PC-9 (cell line): ENCODE measurements at regions not wholly inside any gene's neighbourhood (a gene's known extent, or its start where the extent isn't known, plus 50 kb on each side); places are given as distances from the start of the nearest gene placed in this dataset.

Source experiments
- BruUV-seq: library from RNA; stranded (reverse); fragments of 400-500 nt; replicated peaks from 2 replicates; lab custom pipeline; 2021; lab: Mats Ljungman, UMichigan
- CTCF ChIA-PET: fragments of 300-600 bp; sonication (Branson Sonifier 250); formaldehyde crosslinking; loops from one replicate; lab custom pipeline; 2022; ENCODE audit warnings: antibody characterized with exemption; lab: Charles Lee
- POLR2A ChIA-PET: fragments of 300-600 bp; sonication (Branson Sonifier 250); formaldehyde crosslinking; loops from one replicate; lab custom pipeline; 2022; ENCODE audit warnings: antibody characterized with exemption; ENCODE audit not compliant: unreplicated experiment; lab: Charles Lee
- DNase-seq, 2 experiments: peaks; one replicate each; pipeline versions ENCODE4 v3.0.0 to v3.0.0-alpha.2; 2015 to 2022; ENCODE audit warnings: mixed read lengths in 1 of 2
- H2AFZ ChIP-seq: fragments of 200-600 bp; sonication (generic); 2 replicates; pipeline ENCODE4 v1.8.1; 2017; ENCODE audit warnings: antibody characterized with exemption
- H3F3A ChIP-seq: fragments of 200-600 bp; sonication (generic); 2 replicates; pipeline ENCODE4 v1.8.1; 2017; ENCODE audit warnings: antibody characterized with exemption, mild to moderate bottlenecking, low read depth; ENCODE audit not compliant: insufficient read depth
- H3K27ac ChIP-seq: fragments of 200-600 bp; sonication (generic); 2 replicates; pipeline ENCODE4 v1.6.1; 2016; ENCODE audit warnings: mixed run types
- H3K27me3 ChIP-seq: fragments of 200-600 bp; sonication (generic); 2 replicates; pipeline ENCODE4 v1.6.1; 2016; ENCODE audit warnings: low read depth, mixed run types; ENCODE audit not compliant: insufficient read depth
- H3K36me3 ChIP-seq: fragments of 200-600 bp; sonication (generic); 2 replicates; pipeline ENCODE4 v1.6.1; 2016; ENCODE audit warnings: low read depth, mixed run types
- H3K4me1 ChIP-seq: fragments of 200-600 bp; sonication (generic); replicated peaks from 2 replicates; pipeline ENCODE4 v1.6.1; 2016; ENCODE audit warnings: mixed run types; ENCODE audit not compliant: insufficient read depth
- H3K4me2 ChIP-seq: fragments of 200-600 bp; sonication (generic); 2 replicates; pipeline ENCODE4 v1.6.1; 2017; ENCODE audit warnings: mixed run types
- H3K4me3 ChIP-seq: fragments of 200-600 bp; sonication (generic); 2 replicates; pipeline ENCODE4 v1.6.1; 2016; ENCODE audit warnings: mixed run types
- H3K79me2 ChIP-seq: fragments of 200-600 bp; sonication (generic); 2 replicates; pipeline ENCODE4 v1.6.1; 2017; ENCODE audit warnings: low read depth, mixed run types
- H3K9me2 ChIP-seq: fragments of 200-600 bp; sonication (generic); 2 replicates; pipeline ENCODE4 v1.8.1; 2017; ENCODE audit warnings: mild to moderate bottlenecking; ENCODE audit not compliant: insufficient read depth
- H3K9me3 ChIP-seq: fragments of 200-600 bp; sonication (generic); 2 replicates; pipeline ENCODE4 v1.8.1; 2016; ENCODE audit warnings: low read depth; ENCODE audit not compliant: insufficient read depth
- H4K20me1 ChIP-seq: fragments of 200-600 bp; sonication (generic); 2 replicates; pipeline ENCODE4 v1.8.1; 2017; ENCODE audit not compliant: insufficient read depth
- CTCF ChIP-seq: fragments of 200-600 bp; sonication (generic); conservative IDR thresholded peaks from 2 replicates; pipeline ENCODE4 v1.6.1; 2017; ENCODE audit warnings: mixed run types, antibody characterized with exemption, mild to moderate bottlenecking, moderate library complexity
- EZH2 ChIP-seq: fragments of 200-600 bp; sonication (generic); IDR thresholded peaks from 2 replicates; pipeline ENCODE4 v1.8.0; 2017; ENCODE audit warnings: antibody characterized with exemption, low read depth
- intact Hi-C: fragments of 100-400 bp; cut with micrococcal nuclease; formaldehyde crosslinking; loops from one replicate; pipeline ENCODE4 v1.10.0; 2022; ENCODE audit not compliant: unreplicated experiment

DNA sequence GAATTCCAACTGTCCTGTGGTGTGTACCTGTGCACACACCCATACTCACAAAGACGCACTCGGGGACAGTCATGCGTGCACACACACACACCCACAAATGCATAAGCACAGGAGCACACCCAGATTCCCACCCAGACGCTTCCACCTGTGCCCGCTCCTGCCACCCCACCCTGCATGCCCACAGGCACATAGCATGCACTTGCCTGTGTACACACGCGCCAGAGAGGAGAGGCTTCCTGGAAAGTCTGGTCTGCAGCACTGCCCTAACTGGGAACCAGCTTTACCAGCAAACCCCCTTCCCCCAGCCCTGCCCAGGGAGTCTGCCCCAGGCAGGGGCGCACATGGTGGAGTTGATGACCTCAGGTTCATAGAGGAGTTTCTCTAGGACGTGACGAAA, 246.2 kb downstream of the UACA start:
- H4K20me1 ChIP-seq: no peaks in the 10 kb centered on the region
- no peaks in the 10 kb centered on the region for H3K9me2 ChIP-seq
- no peaks in the 10 kb centered on the region for H3F3A ChIP-seq
- no peak overlapping the region for H2AFZ ChIP-seq
- H3K27ac ChIP-seq: no peak overlapping the region
- H3K4me2 ChIP-seq: no peak overlapping the region
- CTCF ChIA-PET: interaction anchor here (0.9 kb wide), 1 partner anchor 31 kb away, joined by 3 read pairs; no protein-coding TSS in a partner anchor
- POLR2A ChIA-PET: no interaction called here
- no peak for TF ChIP-seq EZH2
- TF ChIP-seq CTCF: no peak
- no peaks in the 10 kb centered on the region for H3K4me1 ChIP-seq
- no peaks in the 10 kb centered on the region for H3K9me3 ChIP-seq
- intact Hi-C loops: no loop called here
- H3K4me3 ChIP-seq: no peak overlapping the region
- no TSS peak for BruUV-seq
- DNase-seq: no peak
- H3K36me3 ChIP-seq: no peaks in the 10 kb centered on the region
- no peaks in the 10 kb centered on the region for H3K79me2 ChIP-seq
- H3K27me3 ChIP-seq: no peaks in the 10 kb centered on the region

GRCh38 chr15:70516408-70517193, 246.8 kb downstream of the UACA start:
- ChIA-PET CTCF (interaction anchor here (0.9 kb wide), 1 partner anchor 30 kb away, joined by 3 read pairs; no protein-coding TSS in a partner anchor), POLR2A (no interaction called here)
- intact Hi-C loops: no loop called here
- DNase-seq: no peak
- H3K79me2 ChIP-seq: no peaks in the 10 kb centered on the region
- no TSS peak for BruUV-seq
- no peaks in the 10 kb centered on the region for H3K9me2 ChIP-seq
- no peak overlapping the region for H3K4me2 ChIP-seq
- no peaks in the 10 kb centered on the region for H4K20me1 ChIP-seq
- no peaks in the 10 kb centered on the region; the same call in 1 of the 2 replicates for H3K9me3 ChIP-seq
- H3K4me1 ChIP-seq: no peaks in the 10 kb centered on the region
- H2AFZ ChIP-seq: no peak overlapping the region
- no peak overlapping the region for H3K27ac ChIP-seq
- H3K4me3 ChIP-seq: no peak overlapping the region
- no peaks in the 10 kb centered on the region for H3F3A ChIP-seq
- no peak for TF ChIP-seq CTCF
- TF ChIP-seq EZH2: no peak
- no peaks in the 10 kb centered on the region for H3K27me3 ChIP-seq
- no peaks in the 10 kb centered on the region for H3K36me3 ChIP-seq

DNA sequence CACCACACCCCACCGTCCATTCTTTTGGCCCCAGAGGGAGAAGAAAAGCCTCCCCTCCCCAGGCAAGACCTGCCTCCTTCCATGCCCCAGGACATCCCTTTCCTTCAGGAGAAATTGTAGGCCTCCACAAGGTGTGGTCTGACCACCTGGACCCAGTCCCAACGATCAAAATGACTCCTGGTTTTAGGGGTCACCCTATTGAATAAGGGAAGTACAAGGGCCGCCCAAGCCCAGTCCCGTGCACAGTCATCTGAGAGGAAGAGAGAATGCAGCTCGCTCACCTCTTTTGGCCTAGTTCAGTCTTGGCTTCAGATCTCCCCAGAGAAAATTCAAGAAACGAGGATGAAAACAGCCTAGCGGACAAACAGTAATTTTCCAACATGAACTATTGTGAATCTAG, 249.1 kb downstream of the UACA start:
- POLR2A ChIA-PET: no interaction called here
- Histone ChIP-seq H2AFZ (no peak overlapping the region), H3F3A (peaks cover 20% of the 10 kb centered on the region), H3K27ac (no peak overlapping the region), H3K79me2 (no peaks in the 10 kb centered on the region), H3K4me3 (no peak overlapping the region), H3K4me1 (peaks cover 12% of the 10 kb centered on the region), H4K20me1 (no peaks in the 10 kb centered on the region), H3K36me3 (0 out of 2 replicates have a peak, but pooled peaks cover 4% of the 10 kb centered on the region), H3K27me3 (no peaks in the 10 kb centered on the region), H3K4me2 (no peak overlapping the region), H3K9me3 (peaks cover 4% of the 10 kb centered on the region; the same call in 1 of the 2 replicates), H3K9me2 (no peaks in the 10 kb centered on the region)
- no peak for TF ChIP-seq CTCF
- no peak for TF ChIP-seq EZH2
- CTCF ChIA-PET: interaction anchor here (1.1 kb wide), 1 partner anchor 922 kb away, joined by 7 read pairs; no protein-coding TSS in a partner anchor
- intact Hi-C loops: no loop called here
- BruUV-seq: no TSS peak
- DNase-seq: no peak
